K562 (cell line): ENCODE measurements at regions not wholly inside any gene's neighbourhood (a gene's known extent, or its start where the extent isn't known, plus 50 kb on each side); places are given as distances from the start of the nearest gene placed in this dataset.

Experiments
- ATAC-seq: fragments of 200-7000 bp; cut with Tn5 transposase; 3 replicates; pipeline ENCODE4 v1.9.1; 2020; ENCODE audit warnings: moderate library complexity
- BruUV-seq: library from RNA; stranded (reverse); fragments of 400-500 nt; replicated peaks from 2 replicates; lab custom pipeline; 2021; lab: Mats Ljungman, UMichigan
- CTCF ChIA-PET: fragments of 300-600 bp; formaldehyde crosslinking; extraction: SDS; loops from one replicate; lab custom pipeline; 2021; ENCODE audit warnings: low intra/inter-chr PET ratio; lab: Yijun Ruan, JAX
- POLR2A ChIA-PET: fragments of 300-600, 350-650 bp; sonication (Branson Sonifier 250); formaldehyde crosslinking; extraction: SDS; loops from one replicate; lab custom pipeline; 2021; ENCODE audit warnings: antibody characterized with exemption, inconsistent platforms; lab: Yijun Ruan, JAX
- DNase-seq, 4 experiments: peaks; one replicate each; pipeline versions ENCODE4 v3.0.0 to v3.0.0-alpha.2; 2011 to 2018; ENCODE audit warnings: low spot score in 3 of 4, mixed read lengths in 3 of 4; ENCODE audit errors: extremely low read depth in 1 of 4
- FAIRE-seq: peaks from 2 replicates; lab custom pipeline; 2011; peaks lifted over from hg19 to GRCh38; lab: Jason Lieb, UNC
- H2AFZ ChIP-seq: 2 replicates; pipeline ENCODE4 v1.6.0; 2011; ENCODE audit warnings: low read depth, low read length, control low read depth, inconsistent platforms
- H3K27ac ChIP-seq: fragments of 200-600 bp; 3 replicates; pipeline ENCODE4 v1.8.0; 2011; ENCODE audit warnings: low read depth, mild to moderate bottlenecking, control low read depth, inconsistent platforms, low read length, moderate library complexity, mixed read lengths; ENCODE audit errors: extremely low read depth
- H3K27me3 ChIP-seq, 2 experiments: fragments of 300-600 bp in 1 of 2; 2 replicates in 1 of 2; 3 replicates in 1 of 2; pipeline versions ENCODE4 v1.6.0 to v1.8.0; 2011; ENCODE audit warnings: inconsistent platforms in 2 of 2, low read length in 2 of 2, mild to moderate bottlenecking in 1 of 2, mixed read lengths in 1 of 2, moderate library complexity in 1 of 2; ENCODE audit not compliant: control insufficient read depth in 2 of 2, insufficient read depth in 2 of 2
- H3K36me3 ChIP-seq: fragments of 300-600 bp; 3 replicates; pipeline ENCODE4 v1.8.0; 2011; ENCODE audit warnings: mild to moderate bottlenecking, low read length, inconsistent platforms; ENCODE audit not compliant: control insufficient read depth, insufficient read depth
- H3K4me1 ChIP-seq, 2 experiments: fragments of 200-600 bp in 1 of 2; replicated peaks in 1 of 2; 2 replicates in 1 of 2; 3 replicates in 1 of 2; pipeline versions ENCODE4 v1.5.1 to v1.8.0; 2011; ENCODE audit warnings: inconsistent platforms in 2 of 2, low read length in 2 of 2, mild to moderate bottlenecking in 1 of 2, mixed read lengths in 1 of 2, moderate library complexity in 1 of 2; ENCODE audit not compliant: control insufficient read depth in 2 of 2, insufficient read depth in 2 of 2
- H3K4me2 ChIP-seq: 2 replicates; pipeline ENCODE4 v1.6.1; 2011; ENCODE audit warnings: low read length, control low read depth, inconsistent platforms, mixed read lengths; ENCODE audit not compliant: insufficient read depth
- H3K4me3 ChIP-seq: fragments of 200-600 bp; sonication (generic), shearing (Covaris generic); 2 replicates; pipeline ENCODE4 v1.5.1; 2016; ENCODE audit warnings: control low read depth, inconsistent platforms
- H3K79me2 ChIP-seq: fragments of 200-600 bp; 3 replicates; pipeline ENCODE4 v1.8.0; 2011; ENCODE audit warnings: low read length, inconsistent platforms; ENCODE audit not compliant: control insufficient read depth, insufficient read depth
- H3K9ac ChIP-seq, 2 experiments: 2 replicates each; pipeline versions ENCODE4 v1.6.0 to v1.6.1; 2011; ENCODE audit warnings: low read depth in 2 of 2, low read length in 2 of 2, control low read depth in 1 of 2, inconsistent platforms in 1 of 2, mild to moderate bottlenecking in 1 of 2, mixed read lengths in 1 of 2; ENCODE audit not compliant: insufficient read depth in 1 of 2
- H3K9me1 ChIP-seq: one replicate; pipeline ENCODE4 v1.6.0; 2011; ENCODE audit warnings: inconsistent platforms, mild to moderate bottlenecking, low read length, moderate library complexity; ENCODE audit not compliant: control insufficient read depth, insufficient read depth
- H3K9me3 ChIP-seq: replicated peaks from 2 replicates; pipeline ENCODE4 v1.5.1; 2011; ENCODE audit warnings: low read depth, low read length, inconsistent platforms; ENCODE audit not compliant: control insufficient read depth, insufficient read depth
- H4K20me1 ChIP-seq: replicated peaks from 2 replicates; pipeline ENCODE4 v1.6.1; 2011; ENCODE audit warnings: low read length, inconsistent platforms, mixed read lengths; ENCODE audit not compliant: control insufficient read depth, insufficient read depth
- CBFA2T3 ChIP-seq: fragments of 450-650 bp; IDR thresholded peaks from 2 replicates; pipeline ENCODE4 v1.6.1; 2017
- MECOM ChIP-seq: fragments of 250-450 bp; sonication (Bioruptor Pico); IDR thresholded peaks from 2 replicates; pipeline ENCODE4 v1.8.0; 2022; ENCODE audit warnings: inconsistent platforms
- PYGO2 ChIP-seq: fragments of 450-650 bp; IDR thresholded peaks from 2 replicates; pipeline ENCODE4 v1.6.1; 2016; ENCODE audit warnings: mild to moderate bottlenecking, missing genetic modification characterization, moderate library complexity, missing compliant biosample characterization
- in situ Hi-C: fragments of 300-500 bp; cut with MboI; formaldehyde crosslinking; loops from 4 replicates; pipeline ENCODE4 v1.15.0; 2018; ENCODE audit warnings: inconsistent platforms, mixed read lengths
- intact Hi-C: fragments of 100-400 bp; cut with micrococcal nuclease; formaldehyde crosslinking; loops from 2 replicates; pipeline ENCODE4 v1.14.2; 2022

- intact Hi-C loops, result no loop called here
- no TSS peak for BruUV-seq
- Histone ChIP-seq H3K9me3 (no peaks in the 10 kb centered on the region; the same call in 1 of the 2 replicates), H3K9ac (no peak overlapping the region), H3K9me1 (no peaks in the 10 kb centered on the region), H3K4me1 (no peaks in the 10 kb centered on the region), H3K27ac (no peak overlapping the region), H4K20me1 (no peaks in the 10 kb centered on the region), H3K36me3 (no peaks in the 10 kb centered on the region), H3K79me2 (no peaks in the 10 kb centered on the region), H3K4me3 (no peak overlapping the region), H3K27me3 (no peaks in the 10 kb centered on the region), H2AFZ (no peak overlapping the region), H3K4me2 (no peak overlapping the region)
- ChIA-PET POLR2A (no interaction called here), CTCF (no interaction called here)
- no peak for DNase-seq
- no peak for FAIRE-seq
- in situ Hi-C loops, result no loop called here
- no peak for ATAC-seq
- TF ChIP-seq PYGO2 (tag) (no peak), CBFA2T3 (no peak), MECOM (CRISPR knock-in tag) (no peak)
Observed at GRCh38 chr7:83701736-83702135, 52.8 kb upstream of the SEMA3E start.
